B cell (primary cell): ENCODE measurements at regions not wholly inside any gene's neighbourhood (a gene's known extent, or its start where the extent isn't known, plus 50 kb on each side); places are given as distances from the start of the nearest gene placed in this dataset.

Source experiments
- ATAC-seq: fragments of 200-7000 bp; cut with Tn5 transposase; one replicate; pipeline ENCODE4 v1.10.0; 2021; ENCODE audit warnings: low read depth, mild to moderate bottlenecking, moderate number of reproducible peaks, moderate library complexity
- CTCF ChIA-PET: fragments of 350-600 bp; sonication (Branson Sonifier 250); formaldehyde crosslinking; loops from one replicate; lab custom pipeline; 2021; ENCODE audit warnings: antibody characterized with exemption, inconsistent platforms; lab: Charles Lee
- POLR2A ChIA-PET: fragments of 350-600 bp; sonication (Branson Sonifier 250); formaldehyde crosslinking; loops from one replicate; lab custom pipeline; 2021; ENCODE audit warnings: antibody characterized with exemption; lab: Charles Lee
- DNase-seq: peaks from one replicate; pipeline ENCODE4 v3.0.0; 2013
- H2AFZ ChIP-seq: 2 replicates; pipeline ENCODE4 v1.6.1; 2012; ENCODE audit warnings: mild to moderate bottlenecking, low read depth, low read length; ENCODE audit not compliant: insufficient read depth, poor library complexity, severe bottlenecking
- H3K27ac ChIP-seq, 2 donors: 1 replicate in 1 of 2; 2 replicates in 1 of 2; pipeline ENCODE4 v1.5.1; 2012 to 2013; ENCODE audit warnings: low read length in 2 of 2, mild to moderate bottlenecking in 2 of 2, moderate library complexity in 1 of 2
- H3K27me3 ChIP-seq, 4 experiments: fragments of 200-600 bp in 1 of 4; sonication (generic) in 1 of 4; replicated peaks in 1 of 4; 1 replicate in 2 of 4; 2 replicates in 2 of 4; pipeline versions ENCODE4 v1.6.1 to v1.7.0; 2013 to 2016; ENCODE audit warnings: low read length in 3 of 4, mild to moderate bottlenecking in 2 of 4, mixed read lengths in 1 of 4, moderate library complexity in 1 of 4; ENCODE audit not compliant: insufficient read depth in 4 of 4, control insufficient read depth in 3 of 4; ENCODE audit errors: control extremely low read depth in 1 of 4
- H3K36me3 ChIP-seq, 2 experiments: replicated peaks in 1 of 2; 1 replicate in 1 of 2; 2 replicates in 1 of 2; pipeline versions ENCODE4 v1.6.1 to v1.7.1; 2013; ENCODE audit warnings: low read length in 1 of 2; ENCODE audit not compliant: insufficient read depth in 2 of 2, control insufficient read depth in 1 of 2; ENCODE audit errors: control extremely low read depth in 1 of 2, extremely low read depth in 1 of 2
- H3K4me1 ChIP-seq, 2 donors: fragments of 200-600 bp in 1 of 2; sonication (generic) in 1 of 2; 1 replicate in 1 of 2; 2 replicates in 1 of 2; pipeline versions ENCODE4 v1.5.1 to v1.6.1; 2013 to 2017; ENCODE audit warnings: low read length in 2 of 2; ENCODE audit not compliant: control insufficient read depth in 2 of 2, insufficient read depth in 2 of 2
- H3K4me2 ChIP-seq: replicated peaks from 2 replicates; pipeline ENCODE3; 2012; ENCODE audit warnings: mild to moderate bottlenecking, low read depth, low read length; ENCODE audit not compliant: poor library complexity, severe bottlenecking
- H3K4me3 ChIP-seq, 5 experiments: fragments of 200-600 bp in 1 of 5; sonication (generic) in 1 of 5; 1 replicate in 3 of 5; 2 replicates in 2 of 5; pipeline versions ENCODE4 v1.5.1 to v1.7.0; 2011 to 2016; ENCODE audit warnings: low read length in 4 of 5, mild to moderate bottlenecking in 4 of 5, low read depth in 2 of 5, control low read depth in 1 of 5, moderate library complexity in 1 of 5; ENCODE audit not compliant: insufficient read depth in 1 of 5; ENCODE audit errors: control extremely low read depth in 1 of 5, extremely low read depth in 1 of 5
- H3K79me2 ChIP-seq: fragments of 200-600 bp; sonication (generic); one replicate; pipeline ENCODE4 v1.6.0; 2016; ENCODE audit warnings: low read length; ENCODE audit not compliant: control insufficient read depth, insufficient read depth
- H3K9ac ChIP-seq: fragments of 200-600 bp; sonication (generic); 2 replicates; pipeline ENCODE4 v1.6.1; 2017; ENCODE audit warnings: mild to moderate bottlenecking, low read length, moderate library complexity
- H3K9me3 ChIP-seq, 3 donors: one replicate each; pipeline versions ENCODE4 v1.6.1 to v1.7.1; 2013; ENCODE audit warnings: low read length in 2 of 3; ENCODE audit not compliant: control insufficient read depth in 2 of 3, insufficient read depth in 1 of 3; ENCODE audit errors: control extremely low read depth in 1 of 3
- H4K20me1 ChIP-seq: 2 replicates; pipeline ENCODE4 v1.6.0; 2012; ENCODE audit warnings: mild to moderate bottlenecking, low read length; ENCODE audit not compliant: insufficient read depth, control insufficient read depth, poor library complexity, severe bottlenecking
- H3K27ac Mint-ChIP-seq: one replicate; pipeline ENCODE4 v1.8.0; 2021; ENCODE audit warnings: mixed read lengths
- H3K27me3 Mint-ChIP-seq: one replicate; pipeline ENCODE4 v1.8.0; 2021; ENCODE audit warnings: mixed read lengths
- H3K4me1 Mint-ChIP-seq: one replicate; pipeline ENCODE4 v1.8.0; 2021; ENCODE audit warnings: mixed read lengths
- H3K4me3 Mint-ChIP-seq: one replicate; pipeline ENCODE4 v1.8.0; 2021; ENCODE audit warnings: mixed read lengths
- H3K9me3 Mint-ChIP-seq: one replicate; pipeline ENCODE4 v1.8.0; 2022; ENCODE audit warnings: mixed read lengths; ENCODE audit not compliant: insufficient read depth
- EZH2 ChIP-seq: IDR thresholded peaks from 2 replicates; pipeline ENCODE4 v1.6.1; 2012; ENCODE audit warnings: borderline replicate concordance, low read depth, mild to moderate bottlenecking, moderate library complexity, low read length; ENCODE audit not compliant: insufficient read depth, poor library complexity, severe bottlenecking
- WGBS: methylation state at CpG from one replicate; pipeline ENCODE4 v1.1.5; 2013; ENCODE audit warnings: missing lambda C conversion rate; ENCODE audit not compliant: insufficient coverage; 5-methylcytosine and 5-hydroxymethylcytosine counted together
- intact Hi-C: fragments of 100-400 bp; cut with micrococcal nuclease; formaldehyde crosslinking; loops from one replicate; pipeline ENCODE4 v1.10.0; 2022
- TF ChIP-seq, protein P1 (sequence below): fragments of 200-600 bp; IDR thresholded peaks from one replicate; pipeline ENCODE4 v1.8.0; 2022; ENCODE audit warnings: antibody characterized with exemption, mild to moderate bottlenecking

GRCh38 chr11:81966340-81966739, 767.3 kb downstream of the FAM181B start:
- no peak overlapping the region for H3K4me3 Mint-ChIP-seq

GRCh38 chr11:81963018-81963417, 770.6 kb downstream of the FAM181B start:
- peak; percentile 8 for DNase-seq
- intact Hi-C loops, result loop anchor here (5.0 to 10.0 kb wide), 2 partner anchors 176 to 318 kb away; no protein-coding TSS in a partner anchor
- CTCF ChIA-PET, result interaction anchor here (1.5 kb wide), 1 partner anchor 176 kb away, joined by 11 read pairs; no protein-coding TSS in a partner anchor

More at GRCh38 chr11:81966340-81966739, 767.3 kb downstream of the FAM181B start:
- POLR2A ChIA-PET, result no interaction called here
- CTCF ChIA-PET, result no interaction called here
- DNase-seq (no peak), ATAC-seq (no peak)
- H3K27ac ChIP-seq, result no peak overlapping the region
- H3K9ac ChIP-seq, result no peak overlapping the region
- H4K20me1 ChIP-seq, result no peaks in the 10 kb centered on the region
- H3K4me2 ChIP-seq, result no peak overlapping the region
- H3K79me2 ChIP-seq, result no peaks in the 10 kb centered on the region
- no peak overlapping the region for H2AFZ ChIP-seq
- no CpG with 5 or more reads among the region's 3 CpGs for WGBS
- TF ChIP-seq EZH2, result no peak
- TF ChIP-seq, protein P1, sequence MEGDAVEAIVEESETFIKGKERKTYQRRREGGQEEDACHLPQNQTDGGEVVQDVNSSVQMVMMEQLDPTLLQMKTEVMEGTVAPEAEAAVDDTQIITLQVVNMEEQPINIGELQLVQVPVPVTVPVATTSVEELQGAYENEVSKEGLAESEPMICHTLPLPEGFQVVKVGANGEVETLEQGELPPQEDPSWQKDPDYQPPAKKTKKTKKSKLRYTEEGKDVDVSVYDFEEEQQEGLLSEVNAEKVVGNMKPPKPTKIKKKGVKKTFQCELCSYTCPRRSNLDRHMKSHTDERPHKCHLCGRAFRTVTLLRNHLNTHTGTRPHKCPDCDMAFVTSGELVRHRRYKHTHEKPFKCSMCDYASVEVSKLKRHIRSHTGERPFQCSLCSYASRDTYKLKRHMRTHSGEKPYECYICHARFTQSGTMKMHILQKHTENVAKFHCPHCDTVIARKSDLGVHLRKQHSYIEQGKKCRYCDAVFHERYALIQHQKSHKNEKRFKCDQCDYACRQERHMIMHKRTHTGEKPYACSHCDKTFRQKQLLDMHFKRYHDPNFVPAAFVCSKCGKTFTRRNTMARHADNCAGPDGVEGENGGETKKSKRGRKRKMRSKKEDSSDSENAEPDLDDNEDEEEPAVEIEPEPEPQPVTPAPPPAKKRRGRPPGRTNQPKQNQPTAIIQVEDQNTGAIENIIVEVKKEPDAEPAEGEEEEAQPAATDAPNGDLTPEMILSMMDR, result no peak
- H3K27me3 ChIP-seq, result no peaks in the 10 kb centered on the region
- no peaks in the 10 kb centered on the region for H3K27me3 Mint-ChIP-seq
- intact Hi-C loops, result loop anchor here (10.0 kb wide), 1 partner anchor 322 kb away; no protein-coding TSS in a partner anchor
- H3K4me3 ChIP-seq, result no peak overlapping the region
- no peaks in the 10 kb centered on the region for H3K36me3 ChIP-seq
- H3K27ac Mint-ChIP-seq, result no peak overlapping the region
- H3K4me1 ChIP-seq, result no peaks in the 10 kb centered on the region
- peaks cover 5% of the 10 kb centered on the region for H3K4me1 Mint-ChIP-seq
- H3K9me3 Mint-ChIP-seq, result no peaks in the 10 kb centered on the region
- no peaks in the 10 kb centered on the region for H3K9me3 ChIP-seq

More at GRCh38 chr11:81963018-81963417, 770.6 kb downstream of the FAM181B start:
- WGBS, result no CpG with 5 or more reads among the region's 3 CpGs
- Histone ChIP-seq H4K20me1 (no peaks in the 10 kb centered on the region), H3K79me2 (no peaks in the 10 kb centered on the region), H3K4me2 (no peak overlapping the region), H3K27ac (no peak overlapping the region), H3K27me3 (no peaks in the 10 kb centered on the region), H3K9me3 (no peaks in the 10 kb centered on the region), H2AFZ (no peak overlapping the region), H3K9ac (no peak overlapping the region), H3K36me3 (no peaks in the 10 kb centered on the region), H3K4me3 (no peak overlapping the region), H3K4me1 (no peaks in the 10 kb centered on the region)
- no peak overlapping the region for H3K4me3 Mint-ChIP-seq
- H3K9me3 Mint-ChIP-seq, result no peaks in the 10 kb centered on the region
- TF ChIP-seq, protein P1, result no peak
- TF ChIP-seq EZH2, result no peak
- peaks cover 5% of the 10 kb centered on the region for H3K4me1 Mint-ChIP-seq
- POLR2A ChIA-PET, result no interaction called here
- no peak overlapping the region for H3K27ac Mint-ChIP-seq
- no peaks in the 10 kb centered on the region for H3K27me3 Mint-ChIP-seq
- ATAC-seq, result no peak
